Astrocyte of the cerebellum (primary cell): ENCODE measurements at regions not wholly inside any gene's neighbourhood (a gene's known extent, or its start where the extent isn't known, plus 50 kb on each side); places are given as distances from the start of the nearest gene placed in this dataset.

ENCODE experiments used
- DNase-seq: peaks from one replicate; pipeline ENCODE4 v3.0.0-alpha.2; 2011; ENCODE audit warnings: low read depth
- H3K4me3 ChIP-seq: 2 replicates; pipeline ENCODE4 v1.5.1; 2011; ENCODE audit warnings: mild to moderate bottlenecking, low read depth, low read length, moderate library complexity
- CTCF ChIP-seq: IDR thresholded peaks from 2 replicates; pipeline ENCODE4 v1.5.1; 2012; ENCODE audit warnings: low read length, low read depth, moderate library complexity, mild to moderate bottlenecking; ENCODE audit errors: missing control alignments
- in situ Hi-C: cut with HindIII; loops from 2 replicates; pipeline ENCODE4 v1.10.0; 2017; ENCODE audit warnings: low sequenced_read_pairs

GRCh38 chr5:8238080-8238479 lies 369.1 kb downstream of the MTRR start:
- DNase-seq: no peak
- in situ Hi-C loops: no loop called here
- H3K4me3 ChIP-seq: no peak overlapping the region
- no peak for TF ChIP-seq CTCF

- DNase-seq: no peak
- in situ Hi-C loops: no loop called here
- no peak for TF ChIP-seq CTCF
- no peak overlapping the region for H3K4me3 ChIP-seq
Measured at GRCh38 chr5:8239198-8239597, 370.2 kb downstream of the MTRR start.

GRCh38 chr5:8239646-8240045 lies 370.7 kb downstream of the MTRR start:
- in situ Hi-C loops: no loop called here
- TF ChIP-seq CTCF: no peak
- no peak for DNase-seq
- no peak overlapping the region for H3K4me3 ChIP-seq

GRCh38 chr5:8241076-8241475 lies 372.1 kb downstream of the MTRR start:
- in situ Hi-C loops: no loop called here
- no peak overlapping the region for H3K4me3 ChIP-seq
- DNase-seq: no peak
- TF ChIP-seq CTCF: no peak

GRCh38 chr5:8241558-8241957 lies 372.6 kb downstream of the MTRR start:
- DNase-seq: no peak
- H3K4me3 ChIP-seq: no peak overlapping the region
- in situ Hi-C loops: no loop called here
- TF ChIP-seq CTCF: no peak

- no peak for TF ChIP-seq CTCF
- no peak for DNase-seq
- H3K4me3 ChIP-seq: no peak overlapping the region
- in situ Hi-C loops: no loop called here
Measured at GRCh38 chr5:8247049-8247899, 378.3 kb downstream of the MTRR start.
